Pancreas (tissue), 10 donors: ENCODE measurements at regions not wholly inside any gene's neighbourhood (a gene's known extent, or its start where the extent isn't known, plus 50 kb on each side); places are given as distances from the start of the nearest gene placed in this dataset.
"Not testable (repeated sequence)": the region's sequence is repeated elsewhere in the genome, so short reads cannot be mapped to it uniquely, and the experiment has no call there.

ENCODE experiments used
- ATAC-seq, 4 donors: fragments of 200-7000 bp; cut with Tn5 transposase; one replicate each; pipeline versions ENCODE4 v1.8.0 to v1.9.1; 2020; ENCODE audit warnings: mild to moderate bottlenecking in 4 of 4, moderate library complexity in 4 of 4
- DNase-seq, 6 donors: peaks; one replicate each; pipeline ENCODE4 v3.0.0-alpha.2; 2020
- FAIRE-seq: peaks from 2 replicates; lab custom pipeline; 2012; peaks lifted over from hg19 to GRCh38; lab: Jason Lieb, UNC
- H3K27ac ChIP-seq, 4 donors: fragments of 200-600 bp; sonication (generic); 1 replicate in 3 of 4; 2 replicates in 1 of 4; pipeline versions ENCODE4 v1.5.0 to v1.8.0; 2020
- H3K27me3 ChIP-seq, 4 donors: fragments of 200-600 bp; one replicate each; pipeline ENCODE4 v1.8.0; 2021
- H3K36me3 ChIP-seq, 3 donors: fragments of 200-600 bp; sonication (generic) in 1 of 3; one replicate each; pipeline versions ENCODE4 v1.5.0 to v1.8.0; 2020 to 2021
- H3K4me1 ChIP-seq, 3 donors: fragments of 200-600 bp; one replicate each; pipeline ENCODE4 v1.8.0; 2021
- H3K4me3 ChIP-seq, 4 donors: fragments of 200-600 bp; sonication (generic) in 2 of 4; one replicate each; pipeline versions ENCODE4 v1.5.0 to v1.8.0; 2020 to 2021
- H3K9me3 ChIP-seq, 4 donors: fragments of 200-600 bp; one replicate each; pipeline ENCODE4 v1.8.0; 2021
- WGBS, 2 donors: extraction: QIAGEN DNeasy Blood & Tissue Kit; methylation state at CpG; one replicate each; pipeline ENCODE4 v1.1.7; 2013; 5-methylcytosine and 5-hydroxymethylcytosine counted together
- intact Hi-C, 3 donors: fragments of 100-400 bp; cut with DNase I; formaldehyde crosslinking; loops; one replicate each; pipeline versions ENCODE4 v1.11.1 to v1.14.2; 2022
- TF ChIP-seq, protein P1 (sequence below), 4 donors: fragments of 200-600 bp; sonication (generic) in 3 of 4; IDR thresholded peaks; one replicate each; pipeline versions ENCODE4 v1.5.0 to v1.8.0; 2021; ENCODE audit warnings: antibody characterized with exemption in 4 of 4
- donor health status: healthy with polysubstance abuse.
- donor health status: DM: no; HTN: no; CAD: no; lungs with moderate emphysema.
- donor health status: DM: no; HTN: no; CAD: no.
- donor health status: control.
- donor health status: control.
- donor health status: Bipolar disorder and iron deficiency.
- donor health status: DM: yes; HTN: yes; CAD: no.
- donor health status: DM: no; HTN: no; CAD: no.
- donor health status: DM: no; HTN: no; CAD: no.
- donor health status: DM: yes; HTN: yes; CAD: no.

- no peaks in the 10 kb centered on the region for H3K27me3 ChIP-seq
- peak; percentile 40 to 97 (median 74) for ATAC-seq
- no peak for FAIRE-seq
- TF ChIP-seq, protein P1, sequence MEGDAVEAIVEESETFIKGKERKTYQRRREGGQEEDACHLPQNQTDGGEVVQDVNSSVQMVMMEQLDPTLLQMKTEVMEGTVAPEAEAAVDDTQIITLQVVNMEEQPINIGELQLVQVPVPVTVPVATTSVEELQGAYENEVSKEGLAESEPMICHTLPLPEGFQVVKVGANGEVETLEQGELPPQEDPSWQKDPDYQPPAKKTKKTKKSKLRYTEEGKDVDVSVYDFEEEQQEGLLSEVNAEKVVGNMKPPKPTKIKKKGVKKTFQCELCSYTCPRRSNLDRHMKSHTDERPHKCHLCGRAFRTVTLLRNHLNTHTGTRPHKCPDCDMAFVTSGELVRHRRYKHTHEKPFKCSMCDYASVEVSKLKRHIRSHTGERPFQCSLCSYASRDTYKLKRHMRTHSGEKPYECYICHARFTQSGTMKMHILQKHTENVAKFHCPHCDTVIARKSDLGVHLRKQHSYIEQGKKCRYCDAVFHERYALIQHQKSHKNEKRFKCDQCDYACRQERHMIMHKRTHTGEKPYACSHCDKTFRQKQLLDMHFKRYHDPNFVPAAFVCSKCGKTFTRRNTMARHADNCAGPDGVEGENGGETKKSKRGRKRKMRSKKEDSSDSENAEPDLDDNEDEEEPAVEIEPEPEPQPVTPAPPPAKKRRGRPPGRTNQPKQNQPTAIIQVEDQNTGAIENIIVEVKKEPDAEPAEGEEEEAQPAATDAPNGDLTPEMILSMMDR (IDR thresholded peaks at IDR 0.05): no peak
- H3K27ac ChIP-seq: peak overlapping the region in 1 of 4 donors; percentile 2
- H3K36me3 ChIP-seq: no peaks in the 10 kb centered on the region
- WGBS, 2 donors: 46 to 47% methylated on average over 15 of the region's 15 CpGs
- H3K9me3 ChIP-seq: no peaks in the 10 kb centered on the region
- no peaks in the 10 kb centered on the region for H3K4me1 ChIP-seq
- no peak overlapping the region for H3K4me3 ChIP-seq
- DNase-seq: peak in 4 of 6 donors; percentile 13 to 37 (median 28)
- intact Hi-C loops: no loop called here
Observed at GRCh38 chr1:121586369-121587229, 401.8 kb downstream of the SRGAP2C start.

DNA sequence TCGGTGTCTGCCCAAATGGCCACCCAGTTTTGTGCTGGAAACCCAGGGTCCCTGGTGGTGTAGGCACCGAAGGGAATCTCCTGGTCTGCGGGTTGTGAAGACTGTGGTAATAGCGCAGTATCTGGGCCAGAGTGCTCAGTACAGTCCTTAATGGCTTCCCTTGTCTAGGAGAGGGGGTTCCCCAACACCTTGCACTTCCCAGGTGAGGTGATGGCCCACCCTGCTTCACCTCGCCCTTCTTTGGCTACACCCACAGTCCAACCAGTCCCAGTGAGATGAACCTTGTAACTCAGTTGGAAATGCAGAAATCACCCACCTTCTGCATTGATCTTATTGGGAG is 402.4 kb downstream of the SRGAP2C start:
- Histone ChIP-seq H3K4me1 (no peaks in the 10 kb centered on the region), H3K27me3 (no peaks in the 10 kb centered on the region), H3K9me3 (no peaks in the 10 kb centered on the region), H3K36me3 (no peaks in the 10 kb centered on the region), H3K27ac (no peak overlapping the region), H3K4me3 (no peak overlapping the region)
- ATAC-seq (peak in 1 of 4 donors; percentile 13), DNase-seq (no peak), FAIRE-seq (no peak)
- intact Hi-C loops: no loop called here
- WGBS, 2 donors: 96 to 98% methylated on average over 5 of the region's 5 CpGs
- TF ChIP-seq, protein P1 (IDR thresholded peaks at IDR 0.05): no peak

DNA sequence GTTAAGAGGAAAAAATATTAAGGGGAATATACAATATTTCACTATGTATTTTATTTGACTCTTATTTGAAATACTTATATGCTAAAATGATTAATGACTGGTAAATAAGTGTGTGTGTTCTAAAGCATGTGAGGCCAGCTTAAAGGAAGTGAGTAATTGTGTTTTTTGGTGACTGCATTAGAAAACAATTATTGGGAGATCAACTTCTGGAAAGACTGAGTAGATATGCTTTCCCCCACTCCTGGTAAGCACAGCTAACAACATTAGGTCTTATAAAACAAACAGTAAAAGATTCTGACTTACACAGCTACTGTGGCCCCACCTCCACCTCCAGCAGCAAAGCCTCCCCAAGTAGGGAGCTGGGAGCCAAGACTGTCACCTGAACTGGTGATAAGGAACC is 403.0 kb downstream of the SRGAP2C start:
- no peaks in the 10 kb centered on the region for H3K36me3 ChIP-seq
- no peaks in the 10 kb centered on the region for H3K4me1 ChIP-seq
- TF ChIP-seq, protein P1 (IDR thresholded peaks at IDR 0.05): no peak
- H3K27ac ChIP-seq: no peak overlapping the region
- H3K27me3 ChIP-seq: no peaks in the 10 kb centered on the region
- DNase-seq (no peak), FAIRE-seq (no peak), ATAC-seq (no peak)
- H3K9me3 ChIP-seq: no peaks in the 10 kb centered on the region
- no peak overlapping the region for H3K4me3 ChIP-seq
- intact Hi-C loops: no loop called here

DNA sequence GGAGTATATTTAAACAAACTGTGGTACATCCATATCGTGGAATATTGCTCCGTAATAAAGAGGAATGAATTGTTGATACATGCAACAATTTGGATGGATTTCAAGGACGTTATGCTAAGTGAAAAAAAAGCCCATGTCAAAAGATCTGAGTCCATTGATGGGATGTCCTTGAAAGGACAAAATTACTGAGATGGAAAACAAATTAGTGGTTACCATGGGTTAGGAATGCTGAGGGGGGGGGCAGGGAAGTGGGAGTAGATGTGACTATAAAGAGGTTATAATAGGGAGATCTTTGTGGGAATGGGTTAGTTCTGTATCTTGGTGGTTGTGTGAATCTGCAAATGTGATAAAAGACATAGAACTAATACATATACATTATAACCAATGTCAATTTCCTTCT is 409.3 kb downstream of the SRGAP2C start:
- no peaks in the 10 kb centered on the region for H3K9me3 ChIP-seq
- H3K4me3 ChIP-seq: no peak overlapping the region
- no peaks in the 10 kb centered on the region for H3K36me3 ChIP-seq
- intact Hi-C loops: no loop called here
- DNase-seq: no peak
- H3K27me3 ChIP-seq: no peaks in the 10 kb centered on the region
- no peaks in the 10 kb centered on the region for H3K4me1 ChIP-seq
- H3K27ac ChIP-seq: no peak overlapping the region
- ATAC-seq: no peak
- WGBS, 2 donors: 25 to 29% methylated on average over 3 of the region's 3 CpGs
- TF ChIP-seq, protein P1 (IDR thresholded peaks at IDR 0.05): no peak
- FAIRE-seq: peak; percentile 17

DNA sequence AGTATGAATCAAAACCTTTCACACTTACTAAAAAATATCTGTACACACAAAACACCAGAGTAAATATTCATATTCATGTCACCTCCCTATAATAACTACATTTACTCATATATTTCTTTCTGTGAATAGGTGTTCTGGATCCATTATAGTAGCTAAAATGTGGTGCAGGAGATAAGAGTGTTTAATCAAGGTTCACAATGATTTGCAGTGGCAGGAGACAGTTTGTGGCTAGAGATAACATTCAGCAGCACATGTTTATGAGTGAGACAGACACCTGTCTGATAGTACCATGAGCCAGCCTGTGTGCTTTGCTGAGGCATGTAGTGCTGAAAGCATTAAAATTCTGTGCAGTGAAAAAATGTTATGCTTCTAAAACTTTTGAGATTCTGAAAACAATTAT is 410.3 kb downstream of the SRGAP2C start:
- TF ChIP-seq, protein P1 (IDR thresholded peaks at IDR 0.05): no peak

DNA sequence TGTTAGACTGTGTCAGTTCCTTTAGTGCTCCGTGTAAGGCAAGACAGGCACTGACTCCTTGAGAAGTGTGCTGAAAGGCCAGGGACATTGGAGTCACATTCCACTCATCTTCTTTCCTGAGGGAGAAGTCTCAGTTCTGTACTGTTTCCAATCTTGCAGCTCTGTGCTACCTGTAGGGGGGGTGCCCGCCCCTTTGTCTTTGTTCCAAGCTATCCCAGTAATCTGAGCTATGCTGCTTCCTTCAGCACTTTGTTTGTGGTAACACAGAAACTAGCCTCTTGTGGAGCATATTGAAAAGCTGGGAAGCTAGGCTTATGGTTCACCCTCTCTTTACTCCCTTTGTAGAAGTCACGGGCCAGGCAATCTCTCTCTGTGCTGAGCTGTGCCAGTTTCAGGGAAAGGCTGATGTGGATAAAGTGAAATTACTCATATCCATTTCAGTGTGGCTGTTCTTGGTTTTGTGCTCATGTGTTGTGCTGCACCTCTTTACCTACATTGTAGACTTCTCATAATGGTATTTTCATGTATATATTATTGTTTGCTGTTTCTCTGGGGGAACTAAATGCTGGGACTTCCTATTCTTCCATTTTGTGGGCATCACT is 420.2 kb downstream of the SRGAP2C start:
- WGBS, 2 donors: 75 to 100% methylated on average over 1 of the region's 3 CpGs
- FAIRE-seq, H3K9me3 ChIP-seq, intact Hi-C loops, H3K27me3 ChIP-seq, DNase-seq, H3K4me3 ChIP-seq, H3K27ac ChIP-seq, H3K36me3 ChIP-seq, ATAC-seq, H3K4me1 ChIP-seq: not testable (repeated sequence)

More for the DNA sequence above, 410.3 kb downstream of the SRGAP2C start:
- Histone ChIP-seq H3K4me1 (no peaks in the 10 kb centered on the region), H3K4me3 (no peak overlapping the region), H3K36me3 (no peaks in the 10 kb centered on the region), H3K9me3 (no peaks in the 10 kb centered on the region), H3K27ac (no peak overlapping the region), H3K27me3 (no peaks in the 10 kb centered on the region)
- intact Hi-C loops: no loop called here
- no peak for FAIRE-seq
- DNase-seq: no peak
- ATAC-seq: no peak

GRCh38 chr1:121607499-121607898 is 422.7 kb downstream of the SRGAP2C start:
- ATAC-seq: not testable (repeated sequence)

More at GRCh38 chr1:121607499-121607898, 422.7 kb downstream of the SRGAP2C start:
- H3K9me3 ChIP-seq, intact Hi-C loops, H3K4me3 ChIP-seq, H3K27ac ChIP-seq, FAIRE-seq, H3K4me1 ChIP-seq, DNase-seq, H3K27me3 ChIP-seq, H3K36me3 ChIP-seq: not testable (repeated sequence)
- no CpG with 5 or more reads among the region's 2 CpGs for WGBS, 2 donors
